H9 (cell line): ENCODE measurements at regions not wholly inside any gene's neighbourhood (a gene's known extent, or its start where the extent isn't known, plus 50 kb on each side); places are given as distances from the start of the nearest gene placed in this dataset.

Experiments used
- DNase-seq: peaks from one replicate; pipeline ENCODE4 v3.0.0-alpha.2; 2017
- H2AFZ ChIP-seq: one replicate; pipeline ENCODE4 v1.6.1; 2013; ENCODE audit warnings: mild to moderate bottlenecking, low read length, control low read depth, moderate library complexity
- H2AK5ac ChIP-seq: 2 replicates; pipeline ENCODE4 v1.6.1; 2013; ENCODE audit warnings: low read length, control low read depth, mixed read lengths; ENCODE audit not compliant: insufficient read length
- H2BK120ac ChIP-seq: one replicate; pipeline ENCODE4 v1.6.1; 2013; ENCODE audit warnings: low read depth, mild to moderate bottlenecking, low read length, control low read depth, inconsistent platforms; ENCODE audit not compliant: poor library complexity, severe bottlenecking
- H2BK12ac ChIP-seq: 2 replicates; pipeline ENCODE4 v1.6.1; 2013; ENCODE audit warnings: low read length, control low read depth, mixed read lengths, low read depth; ENCODE audit not compliant: insufficient read length
- H2BK15ac ChIP-seq: 2 replicates; pipeline ENCODE4 v1.6.1; 2013; ENCODE audit warnings: low read depth, low read length, control low read depth
- H2BK20ac ChIP-seq: one replicate; pipeline ENCODE4 v1.6.1; 2013; ENCODE audit warnings: low read depth, mild to moderate bottlenecking, low read length, control low read depth, inconsistent platforms; ENCODE audit not compliant: poor library complexity, severe bottlenecking
- H2BK5ac ChIP-seq: 2 replicates; pipeline ENCODE4 v1.6.1; 2013; ENCODE audit warnings: low read length, control low read depth, mixed read lengths; ENCODE audit not compliant: insufficient read length
- H3K14ac ChIP-seq: 2 replicates; pipeline ENCODE4 v1.6.1; 2013; ENCODE audit warnings: low read length, control low read depth; ENCODE audit not compliant: insufficient read depth
- H3K18ac ChIP-seq: 2 replicates; pipeline ENCODE4 v1.6.1; 2013; ENCODE audit warnings: low read depth, mild to moderate bottlenecking, mixed read lengths, low read length, control low read depth; ENCODE audit not compliant: insufficient read length
- H3K23ac ChIP-seq: 2 replicates; pipeline ENCODE4 v1.6.1; 2013; ENCODE audit warnings: low read length, control low read depth, mixed read lengths, low read depth; ENCODE audit not compliant: insufficient read length
- H3K23me2 ChIP-seq: 2 replicates; pipeline ENCODE4 v1.6.1; 2013; ENCODE audit warnings: low read depth, mild to moderate bottlenecking, mixed read lengths, low read length, control low read depth; ENCODE audit not compliant: insufficient read length, poor library complexity, severe bottlenecking
- H3K27ac ChIP-seq: 2 replicates; pipeline ENCODE4 v1.5.1; 2013; ENCODE audit warnings: low read length, control low read depth, mixed read lengths, low read depth; ENCODE audit not compliant: insufficient read length
- H3K27me3 ChIP-seq: 2 replicates; pipeline ENCODE4 v1.6.1; 2013; ENCODE audit warnings: low read length, control low read depth, inconsistent platforms; ENCODE audit not compliant: insufficient read depth
- H3K4ac ChIP-seq: 2 replicates; pipeline ENCODE4 v1.6.1; 2013; ENCODE audit warnings: low read depth, mild to moderate bottlenecking, control low read depth, inconsistent platforms, low read length, moderate library complexity
- H3K4me1 ChIP-seq: 2 replicates; pipeline ENCODE4 v1.6.1; 2013; ENCODE audit warnings: low read length, control low read depth, inconsistent platforms; ENCODE audit not compliant: insufficient read depth
- H3K4me2 ChIP-seq: 2 replicates; pipeline ENCODE4 v1.6.1; 2013; ENCODE audit warnings: low read length, control low read depth, mixed read lengths; ENCODE audit not compliant: insufficient read length, insufficient read depth
- H3K56ac ChIP-seq: 2 replicates; pipeline ENCODE4 v1.6.1; 2013; ENCODE audit warnings: low read depth, mild to moderate bottlenecking, mixed read lengths, low read length, control low read depth; ENCODE audit not compliant: insufficient read length
- H3K79me1 ChIP-seq: 2 replicates; pipeline ENCODE4 v1.6.1; 2013; ENCODE audit warnings: low read depth, mild to moderate bottlenecking, moderate library complexity, low read length, control low read depth, inconsistent platforms; ENCODE audit not compliant: insufficient read depth, poor library complexity, severe bottlenecking
- H3K79me2 ChIP-seq: 2 replicates; pipeline ENCODE4 v1.6.1; 2013; ENCODE audit warnings: low read length, control low read depth, inconsistent platforms; ENCODE audit not compliant: insufficient read depth
- H3K9ac ChIP-seq: 2 replicates; pipeline ENCODE4 v1.6.1; 2013; ENCODE audit warnings: low read length, control low read depth, mixed read lengths; ENCODE audit not compliant: insufficient read length; ENCODE audit errors: extremely low read depth
- H3K9me3 ChIP-seq: one replicate; pipeline ENCODE4 v1.6.1; 2013; ENCODE audit warnings: low read depth, low read length, inconsistent platforms; ENCODE audit not compliant: control insufficient read depth
- H3T11ph ChIP-seq: one replicate; pipeline ENCODE4 v1.6.1; 2013; ENCODE audit warnings: mild to moderate bottlenecking, low read length, control low read depth, inconsistent platforms
- H4K20me1 ChIP-seq: one replicate; pipeline ENCODE4 v1.6.1; 2013; ENCODE audit not compliant: control insufficient read depth, insufficient read length, insufficient read depth
- H4K5ac ChIP-seq: 2 replicates; pipeline ENCODE4 v1.6.1; 2013; ENCODE audit warnings: low read depth, mild to moderate bottlenecking, mixed read lengths, low read length, control low read depth; ENCODE audit not compliant: insufficient read length
- H4K8ac ChIP-seq: replicated peaks from 2 replicates; pipeline ENCODE4 v1.6.1; 2013; ENCODE audit warnings: low read length, control low read depth, mixed read lengths, low read depth; ENCODE audit not compliant: insufficient read length
- H4K91ac ChIP-seq: 2 replicates; pipeline ENCODE4 v1.6.1; 2013; ENCODE audit warnings: low read depth, mild to moderate bottlenecking, moderate library complexity, mixed read lengths, low read length, control low read depth; ENCODE audit not compliant: insufficient read length
- H3K27ac Mint-ChIP-seq, 3 experiments: 2 replicates in 2 of 3; 3 replicates in 1 of 3; pipeline ENCODE4 v1.8.0; 2020 to 2021; ENCODE audit warnings: mixed read lengths in 3 of 3, mild to moderate bottlenecking in 1 of 3, moderate library complexity in 1 of 3
- H3K27me3 Mint-ChIP-seq: 2 replicates; pipeline ENCODE4 v1.8.0; 2021; ENCODE audit warnings: low read depth, mild to moderate bottlenecking, moderate library complexity, mixed read lengths
- H3K36me3 Mint-ChIP-seq, 3 experiments: 2 replicates in 2 of 3; 3 replicates in 1 of 3; pipeline ENCODE4 v1.8.0; 2020 to 2021; ENCODE audit warnings: low read depth in 3 of 3, mixed read lengths in 3 of 3; ENCODE audit not compliant: insufficient read depth in 1 of 3
- H3K4me1 Mint-ChIP-seq, 2 experiments: 2 replicates each; pipeline ENCODE4 v1.8.0; 2020; ENCODE audit warnings: mixed read lengths in 2 of 2
- H3K4me3 Mint-ChIP-seq, 2 experiments: 2 replicates in 1 of 2; 3 replicates in 1 of 2; pipeline ENCODE4 v1.8.0; 2020 to 2021; ENCODE audit warnings: mild to moderate bottlenecking in 2 of 2, mixed read lengths in 2 of 2, moderate library complexity in 1 of 2
- H3K9me3 Mint-ChIP-seq, 2 experiments: 2 replicates in 1 of 2; 3 replicates in 1 of 2; pipeline ENCODE4 v1.8.0; 2020; ENCODE audit warnings: mild to moderate bottlenecking in 2 of 2, mixed read lengths in 2 of 2, moderate library complexity in 1 of 2
- CTCF ChIP-seq: fragments of 200-600 bp; sonication (generic); conservative IDR thresholded peaks from 3 replicates; pipeline ENCODE4 v1.8.0; 2021; ENCODE audit warnings: antibody characterized with exemption, mild to moderate bottlenecking
- WGBS: extraction: QIAGEN DNeasy Blood & Tissue Kit; methylation state at CpG from one replicate; pipeline ENCODE4 v1.1.7; 2013; ENCODE audit warnings: missing lambda C conversion rate, low lambda C conversion rate, mixed read lengths; ENCODE audit not compliant: insufficient read length; ENCODE audit errors: extremely low coverage; 5-methylcytosine and 5-hydroxymethylcytosine counted together

- no peaks in the 10 kb centered on the region for H3K4me1 ChIP-seq
- no peaks in the 10 kb centered on the region for H3K27me3 ChIP-seq
- H3K23me2 ChIP-seq = no peaks in the 10 kb centered on the region
- no peak for DNase-seq
- H3K27me3 Mint-ChIP-seq = no peaks in the 10 kb centered on the region
- H2BK5ac ChIP-seq = no peak overlapping the region
- H2AK5ac ChIP-seq = no peak overlapping the region
- no peak overlapping the region for H3K14ac ChIP-seq
- H3K4me1 Mint-ChIP-seq = peaks cover 21% of the 10 kb centered on the region in 2 experiments
- no peaks in the 10 kb centered on the region for H3K9me3 ChIP-seq
- H2BK15ac ChIP-seq = no peak overlapping the region
- no peak overlapping the region for H4K91ac ChIP-seq
- no peak overlapping the region for H2BK12ac ChIP-seq
- TF ChIP-seq CTCF = no peak
- H4K8ac ChIP-seq = no peak overlapping the region
- no peak overlapping the region for H3K9ac ChIP-seq
- H3K9me3 Mint-ChIP-seq = peaks cover 13 to 14% of the 10 kb centered on the region in 2 experiments
- no peaks in the 10 kb centered on the region for H3K79me2 ChIP-seq
- no peak overlapping the region for H3K4me3 Mint-ChIP-seq
- peak overlapping the region in 1 of 3 experiments; percentile 45; a peak in 1 of 7 replicates for H3K27ac Mint-ChIP-seq
- H2AFZ ChIP-seq = no peak overlapping the region
- H2BK120ac ChIP-seq = no peak overlapping the region
- no peaks in the 10 kb centered on the region for H4K20me1 ChIP-seq
- H3K4me2 ChIP-seq = no peak overlapping the region
- H3K23ac ChIP-seq = no peak overlapping the region
- H4K5ac ChIP-seq = no peak overlapping the region
- peaks cover 10 to 15% (median 15%) of the 10 kb centered on the region in 3 experiments for H3K36me3 Mint-ChIP-seq
- no peak overlapping the region for H2BK20ac ChIP-seq
- H3K79me1 ChIP-seq = no peaks in the 10 kb centered on the region
- H3K27ac ChIP-seq = no peak overlapping the region
- no peak overlapping the region for H3K56ac ChIP-seq
- H3K18ac ChIP-seq = no peak overlapping the region
- no peak overlapping the region for H3K4ac ChIP-seq
- no peak overlapping the region for H3T11ph ChIP-seq
- WGBS = no CpG with 5 or more reads among the region's 3 CpGs
These were observed 158.7 kb downstream of the TMEM167A start for GRCh38 chr5:82918311-82919031.
